Activated T-helper 1 cell treated with anti-CD3 and anti-CD28 coated beads, Interleukin-12 subunit alpha, Interleukin-12 subunit beta, Interleukin-2, Interleukin-4 antibody, amounts not matched to agents 30 ng/mL and 10 ng/mL and 1 ng/mL, durations not matched to agents 14 hours and 24 hours and 36 hours (primary cell): ENCODE measurements at regions not wholly inside any gene's neighbourhood (a gene's known extent, or its start where the extent isn't known, plus 50 kb on each side); places are given as distances from the start of the nearest gene placed in this dataset.
"Not testable (repeated sequence)": the region's sequence is repeated elsewhere in the genome, so short reads cannot be mapped to it uniquely, and the experiment has no call there.

Experiments used
- DNase-seq: peaks from one replicate; pipeline ENCODE4 v3.0.0; 2021; ENCODE audit warnings: low spot score
- H3K27ac Mint-ChIP-seq: one replicate; pipeline ENCODE4 v1.8.0; 2021; ENCODE audit warnings: mild to moderate bottlenecking, mixed read lengths
- H3K27me3 Mint-ChIP-seq: one replicate; pipeline ENCODE4 v1.8.0; 2022; ENCODE audit warnings: mild to moderate bottlenecking, moderate library complexity, mixed read lengths; ENCODE audit not compliant: insufficient read depth
- H3K36me3 Mint-ChIP-seq: one replicate; pipeline ENCODE4 v1.8.0; 2021; ENCODE audit warnings: low read depth, mixed read lengths
- H3K4me1 Mint-ChIP-seq: one replicate; pipeline ENCODE4 v1.8.0; 2021; ENCODE audit warnings: low read depth, mixed read lengths
- H3K4me3 Mint-ChIP-seq: one replicate; pipeline ENCODE4 v1.8.0; 2021; ENCODE audit warnings: mild to moderate bottlenecking, moderate library complexity, mixed read lengths
- H3K9me3 Mint-ChIP-seq: one replicate; pipeline ENCODE4 v1.8.0; 2021; ENCODE audit warnings: mixed read lengths
- intact Hi-C: fragments of 100-400 bp; cut with micrococcal nuclease; formaldehyde crosslinking; loops from one replicate; pipeline ENCODE4 v1.15.1; 2024

GRCh38 chr10:71085689-71086438, 126.5 kb upstream of the UNC5B start:
- H3K4me1 Mint-ChIP-seq: no peaks in the 10 kb centered on the region
- H3K9me3 Mint-ChIP-seq: no peaks in the 10 kb centered on the region
- intact Hi-C loops: no loop called here
- no peak for DNase-seq
- no peak overlapping the region for H3K4me3 Mint-ChIP-seq
- H3K27me3 Mint-ChIP-seq: no peaks in the 10 kb centered on the region
- H3K27ac Mint-ChIP-seq: no peak overlapping the region
- no peaks in the 10 kb centered on the region for H3K36me3 Mint-ChIP-seq

GRCh38 chr10:71086439-71087080, 125.8 kb upstream of the UNC5B start:
- Mint-ChIP-seq H3K9me3 (no peaks in the 10 kb centered on the region), H3K27ac (no peak overlapping the region), H3K36me3 (no peaks in the 10 kb centered on the region), H3K4me1 (no peaks in the 10 kb centered on the region), H3K4me3 (no peak overlapping the region), H3K27me3 (no peaks in the 10 kb centered on the region)
- intact Hi-C loops: no loop called here
- DNase-seq: no peak

- no peak for DNase-seq
- no peaks in the 10 kb centered on the region for H3K36me3 Mint-ChIP-seq
- intact Hi-C loops: no loop called here
- H3K9me3 Mint-ChIP-seq: no peaks in the 10 kb centered on the region
- no peaks in the 10 kb centered on the region for H3K4me1 Mint-ChIP-seq
- no peak overlapping the region for H3K4me3 Mint-ChIP-seq
- no peaks in the 10 kb centered on the region for H3K27me3 Mint-ChIP-seq
- no peak overlapping the region for H3K27ac Mint-ChIP-seq
Measured at GRCh38 chr10:71087622-71088021, 124.7 kb upstream of the UNC5B start.

DNA sequence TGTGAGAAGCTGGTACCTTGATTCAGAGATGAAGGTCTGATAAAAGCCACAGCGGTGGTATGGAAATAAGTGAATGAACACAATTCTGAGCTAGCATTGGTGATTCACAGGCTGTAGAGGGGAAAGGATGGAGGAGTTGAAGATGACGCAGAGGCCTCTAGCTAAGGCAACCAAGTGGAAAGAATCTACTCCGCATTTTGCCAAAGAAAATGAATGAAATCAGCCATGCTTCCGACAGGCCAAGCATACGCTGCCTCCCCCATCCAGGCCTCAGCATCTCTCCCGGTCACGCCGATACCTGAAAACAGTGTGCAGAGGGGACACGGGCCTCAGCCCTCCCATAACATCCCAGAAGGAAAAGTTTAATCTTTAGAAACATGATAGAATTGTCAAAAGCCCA, 124.3 kb upstream of the UNC5B start:
- no peaks in the 10 kb centered on the region for H3K4me1 Mint-ChIP-seq
- no peaks in the 10 kb centered on the region for H3K36me3 Mint-ChIP-seq
- H3K4me3 Mint-ChIP-seq: no peak overlapping the region
- intact Hi-C loops: no loop called here
- no peak for DNase-seq
- H3K9me3 Mint-ChIP-seq: no peaks in the 10 kb centered on the region
- H3K27me3 Mint-ChIP-seq: no peaks in the 10 kb centered on the region
- H3K27ac Mint-ChIP-seq: no peak overlapping the region

DNA sequence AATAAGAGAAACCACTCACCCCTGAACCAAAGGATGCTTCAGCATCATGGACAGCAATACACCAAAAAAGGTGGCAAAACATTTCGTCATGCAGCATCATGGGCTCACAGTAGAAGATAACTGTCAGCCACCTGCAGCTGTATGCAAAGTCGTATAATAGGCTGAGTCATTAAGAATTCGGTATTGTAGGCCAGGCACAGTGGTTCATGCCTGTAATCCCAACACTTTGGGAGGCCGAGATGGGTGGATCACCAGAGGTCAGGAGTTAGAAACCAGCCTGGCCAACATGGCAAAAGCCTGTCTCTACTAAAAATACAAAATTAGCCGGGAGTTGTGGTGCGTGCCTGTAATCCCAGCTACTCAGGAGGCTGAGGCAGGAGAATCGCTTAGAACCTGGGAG, 123.8 kb upstream of the UNC5B start:
- DNase-seq, H3K27ac Mint-ChIP-seq, intact Hi-C loops, H3K4me1 Mint-ChIP-seq, H3K4me3 Mint-ChIP-seq, H3K36me3 Mint-ChIP-seq, H3K9me3 Mint-ChIP-seq, H3K27me3 Mint-ChIP-seq: not testable (repeated sequence)

DNA sequence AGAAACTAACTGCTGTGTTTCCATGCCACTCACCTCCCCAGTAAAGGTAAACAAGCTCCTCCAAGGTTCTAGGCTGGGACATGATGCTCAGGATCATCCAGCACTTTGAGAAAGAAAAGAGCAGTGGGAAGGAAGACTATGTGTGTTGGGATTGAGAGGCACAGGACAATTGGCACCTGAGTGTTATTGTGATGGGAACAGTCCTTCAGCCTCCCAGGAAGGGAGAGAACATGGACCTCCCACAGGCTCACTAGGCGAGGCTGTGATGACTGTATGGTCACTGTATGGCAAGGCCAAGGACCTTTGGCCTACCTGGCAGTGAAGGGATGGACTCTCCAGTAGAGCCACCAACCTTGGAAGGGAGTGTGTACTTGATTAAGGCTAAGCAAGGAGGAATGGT, 123.2 kb upstream of the UNC5B start:
- intact Hi-C loops: no loop called here
- no peak for DNase-seq
- Mint-ChIP-seq H3K4me1 (no peaks in the 10 kb centered on the region), H3K27ac (no peak overlapping the region), H3K9me3 (no peaks in the 10 kb centered on the region), H3K36me3 (no peaks in the 10 kb centered on the region), H3K27me3 (no peaks in the 10 kb centered on the region), H3K4me3 (no peak overlapping the region)

DNA sequence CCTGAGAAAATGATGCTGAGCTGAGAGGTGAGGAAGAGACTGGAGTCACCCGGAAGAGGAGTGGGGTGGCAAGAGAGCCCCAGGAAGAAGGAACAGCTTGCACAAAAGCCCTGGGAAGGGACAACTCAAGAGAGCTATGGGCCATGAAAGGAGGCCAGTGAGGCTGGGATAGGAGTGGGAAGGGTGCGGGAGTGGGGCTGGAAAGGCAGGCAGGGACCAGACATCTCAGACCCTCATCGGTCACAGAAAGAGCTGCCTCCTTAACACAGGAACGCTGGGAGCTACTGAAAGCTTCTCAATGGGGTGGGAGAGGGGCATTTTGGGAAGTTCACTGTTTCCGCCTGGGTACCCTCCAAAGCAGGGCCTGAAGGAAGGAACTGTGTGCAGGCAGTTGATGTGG, 122.0 kb upstream of the UNC5B start:
- no peaks in the 10 kb centered on the region for H3K27me3 Mint-ChIP-seq
- no peak for DNase-seq
- H3K4me3 Mint-ChIP-seq: no peak overlapping the region
- peaks cover 6% of the 10 kb centered on the region for H3K4me1 Mint-ChIP-seq
- no peak overlapping the region for H3K27ac Mint-ChIP-seq
- peaks cover 6% of the 10 kb centered on the region for H3K9me3 Mint-ChIP-seq
- intact Hi-C loops: no loop called here
- no peaks in the 10 kb centered on the region for H3K36me3 Mint-ChIP-seq

- DNase-seq: no peak
- Mint-ChIP-seq H3K4me1 (peaks cover 6% of the 10 kb centered on the region), H3K4me3 (no peak overlapping the region), H3K36me3 (no peaks in the 10 kb centered on the region), H3K27me3 (no peaks in the 10 kb centered on the region), H3K27ac (no peak overlapping the region), H3K9me3 (peaks cover 6% of the 10 kb centered on the region)
- intact Hi-C loops: no loop called here
Measured at GRCh38 chr10:71090801-71091200, 121.6 kb upstream of the UNC5B start.

- no peak overlapping the region for H3K27ac Mint-ChIP-seq
- H3K36me3 Mint-ChIP-seq: no peaks in the 10 kb centered on the region
- H3K27me3 Mint-ChIP-seq: peaks cover 8% of the 10 kb centered on the region
- H3K9me3 Mint-ChIP-seq: peaks cover 6% of the 10 kb centered on the region
- H3K4me1 Mint-ChIP-seq: peaks cover 6% of the 10 kb centered on the region
- no peak for DNase-seq
- H3K4me3 Mint-ChIP-seq: no peak overlapping the region
- intact Hi-C loops: no loop called here
Measured at GRCh38 chr10:71092812-71093401, 119.5 kb upstream of the UNC5B start.

- Mint-ChIP-seq H3K9me3 (peaks cover 6% of the 10 kb centered on the region), H3K36me3 (no peaks in the 10 kb centered on the region), H3K4me3 (no peak overlapping the region), H3K27ac (no peak overlapping the region), H3K4me1 (peaks cover 6% of the 10 kb centered on the region), H3K27me3 (peaks cover 8% of the 10 kb centered on the region)
- DNase-seq: no peak
- intact Hi-C loops: no loop called here
Measured at GRCh38 chr10:71093531-71093930, 118.8 kb upstream of the UNC5B start.

DNA sequence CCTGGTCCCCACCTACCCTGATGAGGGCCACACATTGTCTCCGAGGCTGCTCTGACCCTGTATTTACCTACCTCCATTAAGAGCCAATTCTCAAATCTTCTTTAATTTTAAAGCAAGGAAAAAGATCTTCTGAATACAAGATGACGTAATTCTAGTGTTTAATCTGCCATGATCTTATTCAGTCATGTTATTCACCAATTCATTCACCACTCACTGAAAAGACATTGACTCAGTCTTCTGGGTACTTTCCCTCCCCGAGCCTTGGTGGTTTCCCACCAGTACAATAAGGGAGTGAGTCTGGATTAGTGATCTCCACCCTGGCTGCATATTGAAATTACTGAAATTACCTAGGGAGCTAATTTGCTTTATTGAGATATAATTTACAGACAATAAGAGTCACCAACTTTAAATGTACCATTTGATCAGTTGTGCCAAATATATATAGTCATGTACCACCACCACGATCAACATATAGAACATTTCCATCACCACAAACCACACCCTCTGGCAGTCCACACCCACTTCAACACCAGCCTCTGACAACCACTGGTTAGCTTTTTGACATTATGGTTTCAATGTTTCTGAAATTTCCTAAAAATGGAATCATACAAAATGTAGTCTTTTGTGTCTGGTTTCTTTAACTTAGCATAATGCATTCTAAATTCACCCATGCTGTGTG, 117.5 kb upstream of the UNC5B start:
- H3K27ac Mint-ChIP-seq: no peak overlapping the region
- H3K4me3 Mint-ChIP-seq: no peak overlapping the region
- peaks cover 6% of the 10 kb centered on the region for H3K9me3 Mint-ChIP-seq
- peaks cover 8% of the 10 kb centered on the region for H3K27me3 Mint-ChIP-seq
- no peak for DNase-seq
- H3K4me1 Mint-ChIP-seq: peaks cover 6% of the 10 kb centered on the region
- H3K36me3 Mint-ChIP-seq: no peaks in the 10 kb centered on the region
- intact Hi-C loops: no loop called here

DNA sequence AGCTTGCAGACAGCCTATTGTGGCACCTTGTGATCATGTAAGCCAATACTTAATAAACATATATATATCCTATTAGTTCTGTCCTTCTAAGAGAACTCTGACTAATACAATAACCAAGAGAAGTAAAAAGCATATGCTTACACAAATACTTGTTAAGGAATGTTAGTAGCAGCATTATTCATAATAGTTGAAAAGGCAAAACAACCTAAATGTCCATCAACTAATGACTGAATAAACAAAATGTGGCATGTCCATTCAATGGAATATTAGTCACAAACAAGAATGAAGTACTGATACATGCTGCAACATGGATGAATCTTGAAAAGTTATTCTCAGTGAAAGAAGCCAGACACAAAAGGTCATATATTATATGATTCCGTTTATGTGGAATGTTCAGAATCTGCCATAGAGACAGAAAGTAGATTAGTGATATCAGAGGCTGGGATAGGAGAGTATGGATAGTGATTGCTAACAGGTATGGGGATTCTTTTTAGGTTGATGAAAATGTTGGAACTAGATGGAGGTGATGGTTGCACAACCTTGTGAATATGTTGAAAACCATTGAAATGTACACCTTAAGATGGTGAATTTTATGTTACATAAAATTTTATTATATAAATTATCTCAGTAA, 112.5 kb upstream of the UNC5B start:
- Mint-ChIP-seq H3K4me1 (peaks cover 4% of the 10 kb centered on the region), H3K27ac (no peak overlapping the region), H3K27me3 (peaks cover 19% of the 10 kb centered on the region), H3K4me3 (no peak overlapping the region), H3K9me3 (peaks cover 4% of the 10 kb centered on the region), H3K36me3 (no peaks in the 10 kb centered on the region)
- intact Hi-C loops: no loop called here
- DNase-seq: no peak

DNA sequence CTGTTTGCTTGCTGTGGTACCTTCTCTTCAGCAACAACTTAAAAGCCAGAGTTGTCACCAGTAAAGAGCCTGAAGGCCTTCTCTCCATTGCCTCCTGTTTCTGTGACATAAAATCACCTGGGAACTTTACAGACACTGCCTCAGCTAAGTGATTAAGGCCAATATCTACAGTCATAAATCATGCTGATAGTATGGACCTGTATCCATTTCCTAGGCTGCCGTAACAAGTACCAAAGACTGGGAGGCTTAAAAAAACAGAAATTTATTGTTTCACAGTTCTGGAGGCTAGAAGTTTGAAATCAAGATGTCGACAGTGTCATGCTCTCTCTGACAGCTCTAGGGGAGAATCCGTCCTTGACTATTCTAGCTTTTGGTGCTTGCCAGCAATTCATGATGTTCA, 108.4 kb upstream of the UNC5B start:
- Mint-ChIP-seq H3K27me3 (peaks cover 17% of the 10 kb centered on the region), H3K9me3 (no peaks in the 10 kb centered on the region), H3K27ac (no peak overlapping the region), H3K36me3 (no peaks in the 10 kb centered on the region), H3K4me1 (no peaks in the 10 kb centered on the region), H3K4me3 (no peak overlapping the region)
- DNase-seq: no peak
- intact Hi-C loops: no loop called here
